H1 (cell line): ENCODE measurements at regions not wholly inside any gene's neighbourhood (a gene's known extent, or its start where the extent isn't known, plus 50 kb on each side); places are given as distances from the start of the nearest gene placed in this dataset.

ENCODE experiments used
- CTCF ChIA-PET: fragments of 300-600 bp; sonication (Branson Sonifier 250); formaldehyde crosslinking; loops from one replicate; lab custom pipeline; 2021; ENCODE audit not compliant: partially characterized antibody; lab: Charles Lee
- POLR2A ChIA-PET: fragments of 300-600 bp; sonication (Branson Sonifier 250); formaldehyde crosslinking; loops from one replicate; lab custom pipeline; 2021; ENCODE audit warnings: inconsistent platforms; ENCODE audit not compliant: partially characterized antibody; lab: Charles Lee
- DNase-seq, 2 experiments: peaks; one replicate each; pipeline versions ENCODE4 v3.0.0 to v3.0.0-alpha.2; 2010 to 2022; ENCODE audit warnings: low spot score in 2 of 2, low read depth in 1 of 2, mixed read lengths in 1 of 2
- FAIRE-seq: peaks from 2 replicates; lab custom pipeline; 2011; peaks lifted over from hg19 to GRCh38; lab: Jason Lieb, UNC
- H2AFZ ChIP-seq: 2 replicates; pipeline ENCODE4 v1.8.1; 2012; ENCODE audit warnings: low read length, inconsistent platforms
- H2AK5ac ChIP-seq: 2 replicates; pipeline ENCODE4 v1.6.1; 2013; ENCODE audit warnings: low read depth, low read length
- H2BK120ac ChIP-seq: replicated peaks from 2 replicates; pipeline ENCODE3; 2013; ENCODE audit warnings: low read depth, low read length, inconsistent platforms
- H2BK12ac ChIP-seq: 2 replicates; pipeline ENCODE4 v1.6.1; 2013; ENCODE audit warnings: low read depth, low read length
- H2BK15ac ChIP-seq: 2 replicates; pipeline ENCODE4 v1.6.1; 2013; ENCODE audit warnings: low read length
- H2BK20ac ChIP-seq: 2 replicates; pipeline ENCODE4 v1.6.1; 2013; ENCODE audit warnings: low read length
- H2BK5ac ChIP-seq: 2 replicates; pipeline ENCODE4 v1.6.1; 2013; ENCODE audit warnings: low read depth, low read length
- H3K14ac ChIP-seq: 2 replicates; pipeline ENCODE4 v1.6.1; 2013; ENCODE audit warnings: inconsistent platforms; ENCODE audit not compliant: insufficient read length
- H3K18ac ChIP-seq: 2 replicates; pipeline ENCODE4 v1.6.1; 2013; ENCODE audit warnings: low read length; ENCODE audit errors: extremely low read depth
- H3K23ac ChIP-seq: 2 replicates; pipeline ENCODE4 v1.6.1; 2013; ENCODE audit warnings: inconsistent platforms; ENCODE audit not compliant: insufficient read length
- H3K23me2 ChIP-seq: 2 replicates; pipeline ENCODE4 v1.6.1; 2013; ENCODE audit warnings: low read depth, low read length
- H3K27ac ChIP-seq: 2 replicates; pipeline ENCODE4 v1.6.1; 2011; ENCODE audit warnings: low read depth, low read length, inconsistent platforms
- H3K27me3 ChIP-seq, 4 experiments: replicated peaks in 1 of 4; 1 replicate in 1 of 4; 2 replicates in 3 of 4; pipeline versions ENCODE4 v1.6.1 to v1.8.1; 2011 to 2013; ENCODE audit warnings: low read length in 3 of 4, mild to moderate bottlenecking in 3 of 4, inconsistent platforms in 2 of 4, mixed read lengths in 2 of 4, moderate library complexity in 1 of 4; ENCODE audit not compliant: control insufficient read depth in 3 of 4, insufficient read depth in 3 of 4; ENCODE audit errors: extremely low read depth in 1 of 4
- H3K36me3 ChIP-seq, 4 experiments: 2 replicates each; pipeline versions ENCODE4 v1.6.1 to v1.8.1; 2011 to 2013; ENCODE audit warnings: mild to moderate bottlenecking in 4 of 4, low read length in 3 of 4, moderate library complexity in 2 of 4, control low read depth in 1 of 4, inconsistent platforms in 1 of 4; ENCODE audit not compliant: insufficient read depth in 4 of 4, control insufficient read depth in 2 of 4
- H3K4ac ChIP-seq: replicated peaks from 2 replicates; pipeline ENCODE3; 2013; ENCODE audit warnings: low read length, low read depth, mixed read lengths, inconsistent platforms; ENCODE audit not compliant: insufficient read length
- H3K4me1 ChIP-seq, 4 experiments: replicated peaks in 1 of 4; 1 replicate in 1 of 4; 2 replicates in 3 of 4; pipeline versions ENCODE4 v1.6.1 to v1.8.1; 2011 to 2013; ENCODE audit warnings: low read length in 3 of 4, inconsistent platforms in 2 of 4, mixed read lengths in 1 of 4; ENCODE audit not compliant: insufficient read depth in 4 of 4, control insufficient read depth in 3 of 4
- H3K4me2 ChIP-seq, 2 experiments: 2 replicates each; pipeline versions ENCODE4 v1.6.1 to v1.8.1; 2011 to 2013; ENCODE audit warnings: low read depth in 2 of 2, low read length in 2 of 2, control low read depth in 1 of 2, inconsistent platforms in 1 of 2, mild to moderate bottlenecking in 1 of 2; ENCODE audit not compliant: insufficient read depth in 1 of 2
- H3K4me3 ChIP-seq, 4 experiments: fragments of 200-600, 300-600 bp in 1 of 4; sonication (generic), shearing (Covaris generic), sonication (Bioruptor Twin) in 1 of 4; 2 replicates each; pipeline versions ENCODE4 v1.5.1 to v1.8.1; 2011 to 2016; ENCODE audit warnings: low read length in 4 of 4, low read depth in 3 of 4, control low read depth in 2 of 4, inconsistent platforms in 2 of 4, mild to moderate bottlenecking in 2 of 4, mixed read lengths in 1 of 4, moderate library complexity in 1 of 4; ENCODE audit not compliant: insufficient read depth in 2 of 4; ENCODE audit errors: extremely low read depth in 1 of 4
- H3K56ac ChIP-seq: replicated peaks from 2 replicates; pipeline ENCODE3; 2013; ENCODE audit warnings: low read depth, mild to moderate bottlenecking, mixed read lengths, low read length, inconsistent platforms; ENCODE audit not compliant: insufficient read length
- H3K79me1 ChIP-seq: 2 replicates; pipeline ENCODE4 v1.6.1; 2013; ENCODE audit warnings: low read depth, low read length, control low read depth
- H3K79me2 ChIP-seq, 2 experiments: 2 replicates each; pipeline versions ENCODE4 v1.6.1 to v1.8.1; 2012 to 2013; ENCODE audit warnings: low read length in 2 of 2, mild to moderate bottlenecking in 2 of 2, inconsistent platforms in 1 of 2; ENCODE audit not compliant: insufficient read depth in 2 of 2, control insufficient read depth in 1 of 2
- H3K9ac ChIP-seq, 4 experiments: replicated peaks in 1 of 4; 1 replicate in 1 of 4; 2 replicates in 3 of 4; pipeline versions ENCODE4 v1.6.1 to v1.8.1; 2011 to 2013; ENCODE audit warnings: low read depth in 3 of 4, low read length in 3 of 4, control low read depth in 2 of 4, mild to moderate bottlenecking in 2 of 4, moderate library complexity in 2 of 4, inconsistent platforms in 1 of 4; ENCODE audit errors: extremely low read depth in 1 of 4
- H3K9me3 ChIP-seq, 2 experiments: 2 replicates each; pipeline versions ENCODE4 v1.6.1 to v1.8.1; 2012 to 2013; ENCODE audit warnings: mild to moderate bottlenecking in 2 of 2, moderate library complexity in 2 of 2, control low read depth in 1 of 2, inconsistent platforms in 1 of 2, low read depth in 1 of 2, low read length in 1 of 2, mixed read lengths in 1 of 2; ENCODE audit not compliant: insufficient read depth in 2 of 2
- H4K20me1 ChIP-seq, 2 experiments: replicated peaks in 1 of 2; 2 replicates each; pipeline versions ENCODE3 to v1.8.1; 2011 to 2013; ENCODE audit warnings: inconsistent platforms in 2 of 2, low read length in 2 of 2, mild to moderate bottlenecking in 1 of 2; ENCODE audit not compliant: insufficient read depth in 2 of 2, control insufficient read depth in 1 of 2
- H4K5ac ChIP-seq: 2 replicates; pipeline ENCODE4 v1.6.1; 2013; ENCODE audit warnings: low read length, low read depth, mixed read lengths, inconsistent platforms; ENCODE audit not compliant: insufficient read length
- H4K8ac ChIP-seq: 2 replicates; pipeline ENCODE4 v1.8.0; 2013; ENCODE audit warnings: mild to moderate bottlenecking, moderate library complexity, low read length, inconsistent platforms; ENCODE audit not compliant: insufficient read depth; ENCODE audit errors: extremely low read depth
- H4K91ac ChIP-seq: replicated peaks from 2 replicates; pipeline ENCODE3; 2013; ENCODE audit warnings: low read length, mixed read lengths, inconsistent platforms; ENCODE audit not compliant: insufficient read length
- CEBPB ChIP-seq: IDR thresholded peaks from 2 replicates; pipeline ENCODE4 v1.6.1; 2012; ENCODE audit warnings: low read depth, low read length
- CTBP2 ChIP-seq: IDR thresholded peaks from 2 replicates; pipeline ENCODE4 v1.7.0; 2011; ENCODE audit warnings: borderline replicate concordance, mild to moderate bottlenecking, moderate library complexity, mixed read lengths, low read length; ENCODE audit not compliant: insufficient read depth, insufficient read length
- PHF8 ChIP-seq: fragments of 200-600 bp; sonication (generic); conservative IDR thresholded peaks from 2 replicates; pipeline ENCODE4 v1.7.1; 2012; ENCODE audit warnings: low read depth, mild to moderate bottlenecking, inconsistent platforms, low read length, moderate library complexity
- WGBS, 2 experiments: shearing (Covaris generic) in 1 of 2; methylation state at CpG; one replicate each; pipeline versions ENCODE4 v1.1.6 to v1.1.7; 2013 to 2015; ENCODE audit warnings: low lambda C conversion rate in 2 of 2, mixed read lengths in 2 of 2, inconsistent platforms in 1 of 2, low coverage in 1 of 2, missing lambda C conversion rate in 1 of 2; ENCODE audit not compliant: insufficient replicate concordance in 2 of 2, insufficient coverage in 1 of 2, insufficient read length in 1 of 2; ENCODE audit errors: extremely low coverage in 1 of 2, missing lambda C conversion rate in 1 of 2; 5-methylcytosine and 5-hydroxymethylcytosine counted together

GRCh38 chr10:64191286-64191685, 670.1 kb downstream of the REEP3 start:
- Histone ChIP-seq H3K9me3 (no peaks in the 10 kb centered on the region), H3K27me3 (no peaks in the 10 kb centered on the region), H2BK120ac (no peak overlapping the region), H3K4ac (no peak overlapping the region), H3K23ac (no peak overlapping the region), H4K91ac (no peak overlapping the region), H4K8ac (no peak overlapping the region), H3K4me3 (no peak overlapping the region), H2BK5ac (no peak overlapping the region), H3K79me1 (no peaks in the 10 kb centered on the region), H4K5ac (no peak overlapping the region), H3K23me2 (no peaks in the 10 kb centered on the region), H3K4me2 (no peak overlapping the region), H3K56ac (no peak overlapping the region), H2AK5ac (no peak overlapping the region), H2AFZ (no peak overlapping the region), H2BK12ac (no peak overlapping the region), H3K18ac (no peak overlapping the region), H3K4me1 (no peaks in the 10 kb centered on the region), H2BK20ac (no peak overlapping the region), H2BK15ac (no peak overlapping the region), H3K36me3 (no peaks in the 10 kb centered on the region), H3K79me2 (no peaks in the 10 kb centered on the region), H3K9ac (no peak overlapping the region), H4K20me1 (no peaks in the 10 kb centered on the region), H3K27ac (no peak overlapping the region), H3K14ac (no peak overlapping the region)
- ChIA-PET POLR2A (no interaction called here), CTCF (interaction anchor here (1.1 to 1.5 kb wide), 2 partner anchors 77 to 81 kb away, joined by 3 to 4 read pairs; no protein-coding TSS in a partner anchor)
- WGBS, 2 experiments, result 89% methylated on average over 3 of the region's 3 CpGs; no CpG with 5 or more reads in 1 of the 2 experiments
- DNase-seq (no peak), FAIRE-seq (no peak)
- no peak for TF ChIP-seq CEBPB
- no peak for TF ChIP-seq CTBP2
- no peak for TF ChIP-seq PHF8
